Right atrium auricular region (tissue), 2 donors: ENCODE measurements at regions not wholly inside any gene's neighbourhood (a gene's known extent, or its start where the extent isn't known, plus 50 kb on each side); places are given as distances from the start of the nearest gene placed in this dataset.

ENCODE experiments used
- DNase-seq: peaks from one replicate; pipeline ENCODE4 v3.0.0-alpha.2; 2019; ENCODE audit warnings: low spot score
- H3K27ac ChIP-seq, 2 donors: fragments of 200-600 bp; sonication (generic); 1 replicate in 1 of 2; 2 replicates in 1 of 2; pipeline ENCODE4 v1.5.1; 2016 to 2019
- H3K27me3 ChIP-seq, 2 donors: fragments of 200-600 bp; sonication (generic); one replicate each; pipeline versions ENCODE4 v1.5.1 to v1.6.0; 2017 to 2019
- H3K36me3 ChIP-seq: fragments of 200-600 bp; sonication (generic); one replicate; pipeline ENCODE4 v1.5.1; 2016
- H3K4me1 ChIP-seq, 2 donors: fragments of 200-600 bp; sonication (generic); one replicate each; pipeline versions ENCODE4 v1.5.1 to v1.6.0; 2017 to 2019
- H3K4me3 ChIP-seq, 2 donors: fragments of 200-600 bp; sonication (generic); 1 replicate in 1 of 2; 2 replicates in 1 of 2; pipeline ENCODE4 v1.5.1; 2017 to 2019; ENCODE audit warnings: mild to moderate bottlenecking in 1 of 2, moderate library complexity in 1 of 2
- H3K9me3 ChIP-seq, 2 donors: fragments of 200-600 bp; sonication (generic); one replicate each; pipeline ENCODE4 v1.5.1; 2019
- TF ChIP-seq, protein P1 (sequence below), 2 donors: fragments of 200-600 bp; sonication (generic); IDR thresholded peaks; one replicate each; pipeline ENCODE4 v1.5.1; 2019; ENCODE audit warnings: antibody characterized with exemption in 2 of 2

DNA sequence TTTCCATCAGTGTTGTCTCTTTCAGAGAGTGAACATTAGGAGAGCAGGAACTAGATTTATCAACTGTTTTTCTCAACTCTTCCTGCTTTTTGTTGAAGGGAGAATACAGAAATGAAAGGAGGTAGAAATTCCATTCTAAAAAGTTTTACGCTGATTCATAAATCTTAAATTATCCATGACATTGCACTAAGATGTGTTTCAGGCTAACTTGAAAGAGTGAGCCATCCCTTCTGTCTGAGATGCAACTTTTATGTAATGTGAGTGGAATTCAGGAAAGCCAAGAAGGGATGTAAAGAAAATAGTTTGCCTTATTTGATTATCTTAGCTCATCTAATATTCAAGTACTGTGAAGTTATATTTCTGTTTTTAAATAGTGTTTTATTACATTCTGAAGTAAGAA is 349.5 kb upstream of the RGS6 start:
- Histone ChIP-seq H3K27me3 (no peaks in the 10 kb centered on the region), H3K9me3 (no peaks in the 10 kb centered on the region), H3K27ac (no peak overlapping the region), H3K36me3 (no peaks in the 10 kb centered on the region), H3K4me3 (no peak overlapping the region), H3K4me1 (peaks cover 0 to 10% of the 10 kb centered on the region in 2 donors)
- TF ChIP-seq, protein P1, sequence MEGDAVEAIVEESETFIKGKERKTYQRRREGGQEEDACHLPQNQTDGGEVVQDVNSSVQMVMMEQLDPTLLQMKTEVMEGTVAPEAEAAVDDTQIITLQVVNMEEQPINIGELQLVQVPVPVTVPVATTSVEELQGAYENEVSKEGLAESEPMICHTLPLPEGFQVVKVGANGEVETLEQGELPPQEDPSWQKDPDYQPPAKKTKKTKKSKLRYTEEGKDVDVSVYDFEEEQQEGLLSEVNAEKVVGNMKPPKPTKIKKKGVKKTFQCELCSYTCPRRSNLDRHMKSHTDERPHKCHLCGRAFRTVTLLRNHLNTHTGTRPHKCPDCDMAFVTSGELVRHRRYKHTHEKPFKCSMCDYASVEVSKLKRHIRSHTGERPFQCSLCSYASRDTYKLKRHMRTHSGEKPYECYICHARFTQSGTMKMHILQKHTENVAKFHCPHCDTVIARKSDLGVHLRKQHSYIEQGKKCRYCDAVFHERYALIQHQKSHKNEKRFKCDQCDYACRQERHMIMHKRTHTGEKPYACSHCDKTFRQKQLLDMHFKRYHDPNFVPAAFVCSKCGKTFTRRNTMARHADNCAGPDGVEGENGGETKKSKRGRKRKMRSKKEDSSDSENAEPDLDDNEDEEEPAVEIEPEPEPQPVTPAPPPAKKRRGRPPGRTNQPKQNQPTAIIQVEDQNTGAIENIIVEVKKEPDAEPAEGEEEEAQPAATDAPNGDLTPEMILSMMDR (IDR thresholded peaks at IDR 0.05) = no peak
- DNase-seq = no peak

DNA sequence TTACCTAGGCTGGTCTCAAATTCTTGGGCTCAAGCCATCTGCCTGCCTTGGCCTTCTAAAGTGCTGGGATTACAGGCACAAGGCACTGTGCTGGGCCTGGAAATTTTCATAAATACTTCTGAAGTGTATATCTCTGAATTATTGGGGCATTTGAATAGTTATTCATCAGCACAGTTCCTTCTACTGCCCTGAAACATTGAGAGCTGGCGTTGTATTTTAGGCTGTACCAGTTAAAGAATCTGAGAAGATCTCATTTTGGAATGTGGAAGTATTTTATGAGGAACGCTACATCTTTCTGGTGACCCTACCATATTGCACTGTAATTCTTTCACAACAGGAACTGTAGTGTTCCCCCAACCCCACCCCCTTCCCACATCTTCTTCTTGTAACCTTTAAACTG is 349.0 kb upstream of the RGS6 start:
- TF ChIP-seq, protein P1 (IDR thresholded peaks at IDR 0.05) = no peak

DNA sequence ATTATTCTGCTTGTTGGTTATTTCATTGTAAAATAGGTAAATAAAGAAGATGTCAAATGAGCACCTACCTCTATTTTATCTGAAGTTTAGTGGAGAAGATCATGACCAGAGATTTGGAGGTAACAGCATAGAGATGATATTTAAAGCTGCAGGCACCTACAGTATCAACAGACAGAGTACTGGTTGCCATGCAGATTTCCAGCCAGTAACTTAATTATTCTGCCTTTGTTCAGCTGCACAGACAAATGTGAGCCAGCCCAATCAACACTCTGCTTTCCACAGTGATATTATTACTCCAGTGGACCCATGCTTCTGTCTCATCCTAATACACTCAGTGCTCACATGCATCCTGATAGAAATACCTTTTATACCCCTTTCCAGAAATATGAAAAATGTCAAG is 348.5 kb upstream of the RGS6 start:
- Histone ChIP-seq H3K27ac (no peak overlapping the region), H3K27me3 (no peaks in the 10 kb centered on the region), H3K36me3 (no peaks in the 10 kb centered on the region), H3K4me3 (no peak overlapping the region), H3K4me1 (peaks cover 0 to 10% of the 10 kb centered on the region in 2 donors), H3K9me3 (no peaks in the 10 kb centered on the region)
- DNase-seq = no peak
- TF ChIP-seq, protein P1 (IDR thresholded peaks at IDR 0.05) = no peak

More for the DNA sequence above, 349.0 kb upstream of the RGS6 start:
- H3K4me3 ChIP-seq = no peak overlapping the region
- no peaks in the 10 kb centered on the region for H3K27me3 ChIP-seq
- no peak overlapping the region for H3K27ac ChIP-seq
- H3K36me3 ChIP-seq = no peaks in the 10 kb centered on the region
- DNase-seq = no peak
- H3K9me3 ChIP-seq = no peaks in the 10 kb centered on the region
- H3K4me1 ChIP-seq = peaks cover 0 to 10% of the 10 kb centered on the region in 2 donors

DNA sequence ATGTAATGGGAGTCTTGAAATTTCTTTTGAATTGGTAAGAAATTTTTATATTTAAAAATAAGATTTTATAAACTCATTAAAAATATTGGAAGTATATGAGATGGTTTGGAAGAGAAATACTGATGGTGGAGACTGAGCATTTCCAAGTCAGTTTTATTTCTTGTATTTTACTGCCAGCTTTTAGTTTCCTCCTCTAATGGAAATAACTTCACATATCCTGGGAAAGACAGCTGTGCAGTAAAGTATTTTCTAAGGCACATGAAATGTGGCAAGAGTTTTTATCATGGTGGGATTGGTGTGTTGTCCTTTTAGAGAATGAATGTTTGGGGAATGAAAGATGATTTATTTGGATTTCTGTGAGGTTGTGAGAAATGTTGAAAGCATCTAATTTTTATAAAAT is 346.9 kb upstream of the RGS6 start:
- H3K9me3 ChIP-seq = no peaks in the 10 kb centered on the region
- TF ChIP-seq, protein P1 (IDR thresholded peaks at IDR 0.05) = no peak
- H3K36me3 ChIP-seq = no peaks in the 10 kb centered on the region
- no peak for DNase-seq
- no peaks in the 10 kb centered on the region for H3K27me3 ChIP-seq
- peaks cover 0 to 10% of the 10 kb centered on the region in 2 donors for H3K4me1 ChIP-seq
- no peak overlapping the region for H3K4me3 ChIP-seq
- H3K27ac ChIP-seq = no peak overlapping the region

DNA sequence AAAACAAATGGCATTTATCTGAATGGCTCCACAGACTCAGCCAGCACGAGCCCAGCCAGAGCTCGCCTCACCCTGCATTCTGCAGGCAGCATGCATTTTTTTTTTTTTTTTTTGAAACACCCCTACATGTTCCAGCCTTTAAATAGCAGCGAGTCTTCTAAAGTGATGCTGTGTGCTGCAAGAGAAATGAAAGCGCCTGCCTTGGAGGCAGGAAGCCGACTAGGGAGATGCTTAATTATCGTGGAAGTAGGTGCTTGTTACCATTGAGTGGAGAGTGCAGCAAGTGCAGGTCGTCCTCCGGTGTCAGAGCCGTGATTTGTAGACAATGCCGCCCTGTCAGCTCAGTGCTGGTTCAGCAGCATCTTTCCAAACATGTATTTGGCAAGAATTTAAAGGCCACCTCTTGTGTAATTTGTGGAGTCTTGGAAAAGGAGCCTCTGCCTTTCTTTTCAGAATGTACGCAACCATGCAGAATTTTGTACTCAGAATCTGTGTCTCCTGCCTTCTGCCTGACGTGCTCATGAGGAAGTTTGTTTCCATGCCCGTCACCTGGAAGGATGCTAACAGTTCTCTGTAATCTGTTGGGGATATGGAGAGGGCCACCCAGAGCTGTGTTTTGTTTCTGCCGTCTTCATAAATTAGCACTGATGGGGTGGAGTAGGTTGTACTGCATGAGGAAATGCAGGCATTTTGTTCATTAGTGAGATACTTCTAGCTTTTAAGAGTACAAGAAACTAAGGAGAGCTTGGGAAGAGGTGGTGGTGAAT is 345.9 kb upstream of the RGS6 start:
- peak; percentile 63 for DNase-seq
- H3K27me3 ChIP-seq = no peaks in the 10 kb centered on the region
- TF ChIP-seq, protein P1 (IDR thresholded peaks at IDR 0.05) = no peak
- no peaks in the 10 kb centered on the region for H3K36me3 ChIP-seq
- H3K27ac ChIP-seq = no peak overlapping the region
- no peaks in the 10 kb centered on the region for H3K9me3 ChIP-seq
- peak overlapping the region in 1 of 2 donors; percentile 19 for H3K4me3 ChIP-seq
- H3K4me1 ChIP-seq = peaks cover 0 to 10% of the 10 kb centered on the region in 2 donors

DNA sequence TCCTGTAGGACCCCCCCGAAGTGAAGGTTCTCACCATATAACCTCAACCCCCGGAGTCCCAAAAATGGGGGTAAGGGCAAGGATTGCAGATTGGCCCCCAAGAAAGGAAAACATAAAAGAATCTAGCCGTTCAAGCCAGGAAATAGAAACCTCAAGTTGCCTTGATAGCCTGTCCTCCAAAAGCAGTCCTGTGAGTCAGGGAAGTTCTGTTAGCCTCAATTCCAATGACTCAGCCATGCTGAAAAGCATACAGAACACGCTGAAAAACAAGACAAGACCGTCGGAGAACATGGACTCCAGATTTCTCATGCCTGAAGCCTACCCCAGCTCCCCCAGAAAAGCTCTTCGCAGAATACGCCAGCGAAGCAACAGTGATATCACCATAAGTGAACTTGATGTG is 344.2 kb upstream of the RGS6 start:
- no peaks in the 10 kb centered on the region for H3K36me3 ChIP-seq
- peaks cover 0 to 10% of the 10 kb centered on the region in 2 donors for H3K4me1 ChIP-seq
- no peaks in the 10 kb centered on the region for H3K27me3 ChIP-seq
- DNase-seq = no peak
- TF ChIP-seq, protein P1 (IDR thresholded peaks at IDR 0.05) = no peak
- no peak overlapping the region for H3K4me3 ChIP-seq
- no peak overlapping the region for H3K27ac ChIP-seq
- no peaks in the 10 kb centered on the region for H3K9me3 ChIP-seq
